Large intestine (tissue), 3 donors: ENCODE measurements at regions not wholly inside any gene's neighbourhood (a gene's known extent, or its start where the extent isn't known, plus 50 kb on each side); places are given as distances from the start of the nearest gene placed in this dataset.

Source experiments
- DNase-seq, 2 donors: peaks; one replicate each; pipeline versions ENCODE4 v3.0.0 to v3.0.0-alpha.2; 2013
- H3K27ac ChIP-seq: one replicate; pipeline ENCODE4 v1.5.1; 2013; ENCODE audit warnings: low read length
- H3K27me3 ChIP-seq: 2 replicates; pipeline ENCODE4 v1.6.1; 2013; ENCODE audit warnings: low read length; ENCODE audit not compliant: control insufficient read depth, insufficient read depth
- H3K36me3 ChIP-seq: 2 replicates; pipeline ENCODE4 v1.6.1; 2013; ENCODE audit warnings: low read length; ENCODE audit not compliant: control insufficient read depth, insufficient read depth
- H3K4me1 ChIP-seq: one replicate; pipeline ENCODE4 v1.6.1; 2013; ENCODE audit warnings: low read length; ENCODE audit not compliant: control insufficient read depth, insufficient read depth
- H3K4me3 ChIP-seq: one replicate; pipeline ENCODE4 v1.5.1; 2013; ENCODE audit warnings: low read length
- H3K9me3 ChIP-seq: one replicate; pipeline ENCODE4 v1.6.1; 2013; ENCODE audit warnings: mild to moderate bottlenecking, low read depth, low read length, moderate library complexity; ENCODE audit not compliant: control insufficient read depth
- WGBS: methylation state at CpG from one replicate; pipeline ENCODE4 v1.1.5; 2013; ENCODE audit warnings: low lambda C conversion rate; ENCODE audit not compliant: insufficient coverage; 5-methylcytosine and 5-hydroxymethylcytosine counted together

DNA sequence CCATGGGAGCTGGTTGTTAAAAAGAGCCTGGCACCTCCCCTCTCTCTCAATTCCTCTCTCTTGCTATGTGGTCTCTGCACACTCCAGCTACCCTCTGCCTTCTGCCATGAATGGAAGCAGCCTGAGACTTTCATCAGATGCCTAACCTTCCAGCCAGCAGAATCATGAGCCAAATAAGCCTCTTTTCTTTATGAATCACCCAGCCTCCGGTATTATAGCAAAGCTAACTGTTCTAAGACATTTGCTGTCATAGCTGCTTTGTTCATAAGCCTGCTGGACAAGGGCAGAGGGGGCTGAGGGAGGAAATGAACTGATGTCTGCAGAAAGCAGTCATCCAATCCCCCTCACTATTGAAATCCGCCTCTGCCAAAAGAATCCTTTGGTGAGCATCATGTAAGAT is 196.7 kb downstream of the ZNF330 start:
- WGBS: no CpG with 5 or more reads among the region's 2 CpGs
- Histone ChIP-seq H3K4me1 (no peaks in the 10 kb centered on the region), H3K27me3 (no peaks in the 10 kb centered on the region), H3K36me3 (no peaks in the 10 kb centered on the region), H3K9me3 (no peaks in the 10 kb centered on the region), H3K4me3 (no peak overlapping the region), H3K27ac (no peak overlapping the region)
- DNase-seq: no peak

DNA sequence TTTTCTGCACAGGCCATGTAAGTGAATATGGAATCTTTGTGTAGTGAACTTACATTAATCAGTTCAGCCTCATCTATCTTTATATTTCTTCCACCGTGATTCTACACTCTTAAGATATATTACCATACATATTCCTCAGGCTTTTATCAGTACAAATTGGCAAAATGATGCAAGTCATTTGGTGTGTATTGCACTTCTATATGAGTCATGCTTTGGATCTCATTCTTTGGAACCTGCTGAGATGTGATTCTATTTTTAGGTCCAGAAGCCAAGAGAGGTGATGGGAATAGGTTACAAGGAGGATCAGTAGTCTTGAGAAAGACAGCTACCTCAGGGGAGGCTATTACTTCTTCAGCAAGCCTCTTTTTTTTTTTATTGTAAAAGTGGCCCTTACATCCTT is 204.4 kb downstream of the ZNF330 start:
- no peaks in the 10 kb centered on the region for H3K27me3 ChIP-seq
- H3K9me3 ChIP-seq: no peaks in the 10 kb centered on the region

DNA sequence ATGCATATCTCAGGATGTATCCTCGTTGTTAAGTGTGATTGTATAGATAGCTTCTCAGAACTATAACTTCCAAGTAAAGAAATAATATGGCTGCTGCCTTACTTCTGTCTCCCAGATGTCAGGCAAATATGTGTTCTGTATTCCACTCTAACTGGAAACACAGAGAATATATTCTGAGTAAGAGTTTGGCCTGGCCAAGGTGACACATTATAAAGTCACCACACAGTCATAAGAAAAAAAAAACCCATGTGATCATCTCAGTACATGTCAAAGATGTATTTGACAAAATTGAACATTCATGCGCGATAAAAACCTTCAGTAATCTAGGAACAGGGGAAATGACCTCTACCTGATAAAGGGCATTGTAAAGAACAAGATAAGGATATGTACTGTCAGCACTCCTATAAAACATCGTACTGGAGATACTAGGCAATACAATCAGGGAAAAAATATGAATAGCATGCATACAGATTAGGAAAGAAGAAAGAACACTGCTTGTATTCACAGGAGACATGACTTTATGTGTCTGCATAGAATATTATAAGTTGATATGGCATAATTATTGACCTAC is 207.1 kb downstream of the ZNF330 start:
- Histone ChIP-seq H3K27me3 (no peaks in the 10 kb centered on the region), H3K36me3 (no peaks in the 10 kb centered on the region), H3K4me1 (no peaks in the 10 kb centered on the region), H3K4me3 (no peak overlapping the region), H3K9me3 (no peaks in the 10 kb centered on the region), H3K27ac (no peak overlapping the region)
- no peak for DNase-seq
- 42% methylated on average over 3 of the region's 4 CpGs for WGBS

More for the DNA sequence above, 204.4 kb downstream of the ZNF330 start:
- Histone ChIP-seq H3K4me1 (no peaks in the 10 kb centered on the region), H3K36me3 (no peaks in the 10 kb centered on the region), H3K4me3 (no peak overlapping the region), H3K27ac (no peak overlapping the region)
- 40% methylated on average over 1 of the region's 1 CpG for whole genome bisulfite sequencing
- no peak for DNase-seq

DNA sequence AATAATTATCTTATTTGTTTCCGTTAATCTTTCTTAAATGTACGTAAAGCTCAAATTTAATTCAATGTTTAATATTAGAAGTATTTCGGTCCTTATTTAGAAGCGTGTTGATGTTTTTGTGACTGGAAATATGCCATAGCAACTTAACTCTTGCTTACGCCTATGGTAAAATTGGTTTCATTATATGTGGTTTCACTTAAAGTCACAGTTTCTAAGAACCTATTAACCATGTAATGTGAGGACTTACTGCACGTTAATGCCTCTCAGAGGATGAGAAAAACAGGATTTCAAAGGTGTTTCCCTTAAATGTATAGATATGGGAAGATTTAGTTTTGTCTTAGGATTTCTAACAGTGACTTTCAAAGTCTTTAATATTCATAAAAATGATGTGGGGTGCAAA is 206.4 kb upstream of the IL15 start:
- Histone ChIP-seq H3K27me3 (no peaks in the 10 kb centered on the region), H3K4me1 (no peaks in the 10 kb centered on the region), H3K27ac (no peak overlapping the region), H3K9me3 (no peaks in the 10 kb centered on the region), H3K36me3 (no peaks in the 10 kb centered on the region), H3K4me3 (no peak overlapping the region)
- 81% methylated on average over 3 of the region's 6 CpGs for WGBS
- DNase-seq: no peak

DNA sequence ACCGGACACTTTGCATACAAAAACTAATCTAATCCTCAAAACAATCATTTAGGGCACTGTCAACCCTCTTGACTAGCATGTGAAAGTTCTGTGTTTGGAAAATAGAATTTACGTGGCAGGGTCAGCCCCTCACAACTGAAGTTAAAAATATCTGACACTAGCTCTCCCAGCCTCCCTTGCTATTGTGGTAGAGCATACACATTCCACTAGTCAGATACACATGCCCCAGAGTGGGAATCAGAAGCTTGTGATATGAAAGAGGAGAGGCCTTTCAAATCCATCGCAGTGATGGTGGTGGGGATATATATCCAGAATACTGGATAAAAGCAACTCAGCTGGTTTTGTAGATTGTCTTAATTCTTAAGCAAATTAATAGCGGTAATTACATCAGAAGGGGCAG is 205.7 kb upstream of the IL15 start:
- no peaks in the 10 kb centered on the region for H3K36me3 ChIP-seq
- 75% methylated on average over 1 of the region's 4 CpGs for WGBS
- H3K27ac ChIP-seq: no peak overlapping the region
- H3K9me3 ChIP-seq: no peaks in the 10 kb centered on the region
- no peaks in the 10 kb centered on the region for H3K4me1 ChIP-seq
- no peak overlapping the region for H3K4me3 ChIP-seq
- no peaks in the 10 kb centered on the region for H3K27me3 ChIP-seq
- no peak for DNase-seq

DNA sequence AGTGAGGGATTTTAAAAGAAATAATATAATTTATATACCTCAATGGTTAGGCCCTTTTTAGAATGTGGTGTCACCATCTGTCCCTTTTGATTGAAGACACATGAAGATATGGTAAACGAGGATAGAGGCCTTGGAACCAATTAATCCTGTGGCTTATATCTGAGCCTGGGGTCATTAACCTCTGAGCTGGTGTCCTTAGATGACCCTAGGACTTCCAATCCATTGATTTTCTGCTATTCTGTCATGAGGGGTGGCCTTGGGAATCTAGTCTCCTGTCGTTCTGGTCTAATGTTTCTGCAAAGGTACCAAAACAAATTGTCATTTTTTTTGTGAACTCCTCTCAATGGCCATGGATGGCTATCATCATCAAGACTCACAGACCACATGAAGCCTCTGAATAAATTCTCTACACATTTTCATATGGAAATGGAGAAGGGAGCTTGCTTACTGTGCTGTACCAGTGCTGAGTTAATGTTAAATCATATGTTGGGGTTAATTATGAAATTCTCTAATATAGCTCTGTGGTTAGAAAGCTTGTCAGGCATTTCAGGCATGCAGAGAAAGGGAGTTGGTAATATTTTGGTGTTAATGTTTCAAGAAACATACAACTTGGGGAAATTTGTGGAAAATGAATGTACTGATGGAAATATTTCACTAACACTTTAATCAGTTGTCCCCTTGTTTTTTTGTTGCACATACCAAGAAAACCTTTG is 204.2 kb upstream of the IL15 start:
- Histone ChIP-seq H3K27me3 (no peaks in the 10 kb centered on the region), H3K36me3 (no peaks in the 10 kb centered on the region), H3K9me3 (no peaks in the 10 kb centered on the region), H3K27ac (no peak overlapping the region), H3K4me1 (no peaks in the 10 kb centered on the region), H3K4me3 (no peak overlapping the region)
- no CpG with 5 or more reads among the region's 2 CpGs for WGBS
- no peak for DNase-seq

DNA sequence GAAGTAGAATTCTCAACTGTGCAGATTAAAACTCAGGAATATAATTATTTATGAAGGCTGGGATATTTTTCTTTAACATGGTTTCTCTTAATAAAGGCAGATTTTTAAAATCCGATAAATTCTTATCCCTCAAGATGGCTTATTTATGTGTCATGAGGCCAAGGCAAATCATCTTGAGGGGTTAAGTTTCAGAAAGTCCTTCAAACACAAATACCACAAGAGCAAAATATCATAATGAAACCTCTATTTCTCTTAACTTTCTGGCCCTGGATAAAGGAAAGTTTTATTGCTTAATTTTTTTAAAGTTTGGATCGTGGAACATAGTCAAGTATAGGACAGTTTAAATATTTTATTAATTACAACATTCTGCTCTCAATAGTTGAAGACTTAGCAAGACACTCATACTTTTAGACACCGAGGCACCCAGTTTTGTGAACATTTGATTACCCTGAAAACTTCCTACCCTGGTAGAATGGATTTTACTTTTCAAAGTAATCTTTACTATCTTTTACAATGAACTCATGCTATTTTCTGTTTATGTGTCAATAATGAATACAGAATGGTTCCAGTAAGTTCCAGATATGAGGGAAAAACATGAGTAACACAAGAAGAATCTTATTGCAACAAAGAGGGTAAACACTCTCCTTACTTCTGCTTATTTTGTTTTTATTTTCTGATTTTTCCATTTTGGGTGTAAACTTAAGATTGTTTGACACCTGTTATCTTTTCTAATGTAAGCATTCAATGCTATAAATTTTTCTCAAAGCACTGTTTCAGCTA is 200.7 kb upstream of the IL15 start:
- no peak for DNase-seq
- H3K27me3 ChIP-seq: no peaks in the 10 kb centered on the region
- no peaks in the 10 kb centered on the region for H3K4me1 ChIP-seq
- no peak overlapping the region for H3K4me3 ChIP-seq
- H3K27ac ChIP-seq: no peak overlapping the region
- H3K36me3 ChIP-seq: no peaks in the 10 kb centered on the region
- no peaks in the 10 kb centered on the region for H3K9me3 ChIP-seq
- WGBS: 80% methylated on average over 1 of the region's 3 CpGs

DNA sequence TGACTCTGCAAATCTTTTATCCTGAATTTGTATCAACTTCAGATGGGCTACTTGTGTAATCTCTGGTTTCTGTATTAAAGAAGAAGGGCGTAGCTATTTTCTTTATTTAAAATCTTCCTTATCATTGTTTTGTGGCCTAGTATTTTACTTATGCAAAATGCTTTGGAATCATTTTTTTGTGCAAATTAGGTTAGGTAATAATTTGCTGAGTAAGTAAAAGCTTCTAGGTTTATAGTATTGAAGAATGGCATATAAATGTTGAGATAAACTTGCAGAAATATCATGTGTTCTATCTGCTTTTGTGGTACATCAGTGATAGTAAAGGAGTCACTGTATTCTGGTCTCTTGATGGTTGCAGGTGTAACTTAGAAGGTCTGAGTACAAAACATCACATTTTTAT is 197.2 kb upstream of the IL15 start:
- no peaks in the 10 kb centered on the region for H3K4me1 ChIP-seq
- 83% methylated on average over 1 of the region's 1 CpG for WGBS

DNA sequence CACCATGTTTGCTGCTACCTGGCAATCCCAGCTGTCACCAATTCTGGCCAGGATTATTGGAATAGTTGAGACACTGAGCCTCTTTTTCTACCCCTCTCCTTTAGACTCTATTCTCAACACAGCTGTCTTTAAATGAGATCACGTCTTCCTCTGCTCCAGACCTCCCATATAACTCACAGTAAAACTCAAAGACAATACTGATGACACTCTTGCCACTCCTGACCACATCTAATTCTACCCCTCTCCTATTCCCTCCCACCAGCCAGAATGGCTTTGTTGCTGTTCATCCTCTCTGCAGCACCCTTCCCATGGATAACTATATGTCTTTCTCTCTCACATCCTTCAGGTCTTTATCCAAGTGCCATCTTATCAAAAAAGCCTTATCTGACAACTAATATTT is 188.6 kb upstream of the IL15 start:
- no peaks in the 10 kb centered on the region for H3K9me3 ChIP-seq
- H3K36me3 ChIP-seq: no peaks in the 10 kb centered on the region
- H3K4me3 ChIP-seq: no peak overlapping the region
- 43% methylated on average over 1 of the region's 1 CpG for WGBS
- DNase-seq: no peak
- no peaks in the 10 kb centered on the region for H3K27me3 ChIP-seq
- no peaks in the 10 kb centered on the region for H3K4me1 ChIP-seq
- no peak overlapping the region for H3K27ac ChIP-seq

More for the DNA sequence above, 197.2 kb upstream of the IL15 start:
- no peaks in the 10 kb centered on the region for H3K9me3 ChIP-seq
- H3K27me3 ChIP-seq: no peaks in the 10 kb centered on the region
- DNase-seq: no peak
- no peak overlapping the region for H3K27ac ChIP-seq
- H3K36me3 ChIP-seq: no peaks in the 10 kb centered on the region
- H3K4me3 ChIP-seq: no peak overlapping the region

DNA sequence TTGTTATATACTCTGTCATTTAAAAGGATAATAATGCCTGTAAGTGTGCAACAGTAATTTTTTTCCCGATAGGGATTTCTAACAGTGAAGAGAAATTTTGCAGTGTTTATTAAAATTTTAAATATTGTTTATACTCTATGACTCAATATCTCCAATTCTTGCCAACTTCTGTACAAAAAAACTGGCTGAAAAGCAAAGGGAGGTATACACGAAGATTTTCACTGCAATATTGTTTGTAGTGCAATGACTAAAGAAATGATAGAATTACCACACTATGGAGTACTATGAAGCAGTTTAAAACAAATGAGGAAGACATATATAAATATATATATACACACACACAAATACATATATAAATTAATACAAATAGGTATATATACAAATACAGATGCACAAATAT is 187.9 kb upstream of the IL15 start:
- H3K9me3 ChIP-seq: no peaks in the 10 kb centered on the region
- WGBS: no CpG with 5 or more reads among the region's 2 CpGs
- DNase-seq: no peak
- H3K4me1 ChIP-seq: no peaks in the 10 kb centered on the region
- H3K4me3 ChIP-seq: no peak overlapping the region
- no peaks in the 10 kb centered on the region for H3K36me3 ChIP-seq
- H3K27me3 ChIP-seq: no peaks in the 10 kb centered on the region
- no peak overlapping the region for H3K27ac ChIP-seq
